ENCODE measurements at regions not wholly inside any gene's neighbourhood (a gene's known extent, or its start where the extent isn't known, plus 50 kb on each side); places are given as distances from the start of the nearest gene placed in this dataset.

- Histone ChIP-seq H3K4ac (ENCODE audit: low read depth, low read length) (no peak overlapping the region), H3K23ac (ENCODE audit: insufficient read length, low read depth, low read length) (no peak overlapping the region), H2AFZ (ENCODE audit: low read length) (no peak overlapping the region), H3K56ac (ENCODE audit: insufficient read length, low read depth, low read length) (no peak overlapping the region), H2BK15ac (ENCODE audit: low read depth, low read length) (no peak overlapping the region), H2BK120ac (ENCODE audit: low read depth, low read length, poor library complexity, severe bottlenecking) (no peak overlapping the region), H4K5ac (ENCODE audit: insufficient read length, low read depth, low read length) (no peak overlapping the region), H3T11ph (ENCODE audit: low read length) (no peak overlapping the region), H3K9ac (ENCODE audit: extremely low read depth, insufficient read length, low read length) (no peak overlapping the region), H2BK12ac (ENCODE audit: insufficient read length, low read depth, low read length) (no peak overlapping the region), H3K14ac (ENCODE audit: insufficient read depth, low read length) (no peak overlapping the region), H3K4me2 (ENCODE audit: insufficient read depth, insufficient read length, low read length) (no peak overlapping the region), H4K8ac (replicated peaks; ENCODE audit: insufficient read length, low read depth, low read length) (no peak overlapping the region), H4K91ac (ENCODE audit: insufficient read length, low read depth, low read length) (no peak overlapping the region), H3K79me2 (ENCODE audit: insufficient read depth, low read length) (no peaks in the 10 kb centered on the region), H3K23me2 (ENCODE audit: insufficient read length, low read depth, low read length, poor library complexity, severe bottlenecking) (no peaks in the 10 kb centered on the region), H3K27me3 (ENCODE audit: insufficient read depth, low read length) (no peaks in the 10 kb centered on the region), H2BK5ac (ENCODE audit: insufficient read length, low read length) (no peak overlapping the region), H3K9me3 (ENCODE audit: control insufficient read depth, low read depth, low read length) (no peaks in the 10 kb centered on the region), H3K18ac (ENCODE audit: insufficient read length, low read depth, low read length) (no peak overlapping the region), H3K4me1 (ENCODE audit: insufficient read depth, low read length) (no peaks in the 10 kb centered on the region), H2AK5ac (ENCODE audit: insufficient read length, low read length) (no peak overlapping the region), H3K27ac (ENCODE audit: insufficient read length, low read depth, low read length) (no peak overlapping the region), H2BK20ac (ENCODE audit: low read depth, low read length, poor library complexity, severe bottlenecking) (no peak overlapping the region), H4K20me1 (ENCODE audit: control insufficient read depth, insufficient read depth, insufficient read length) (no peaks in the 10 kb centered on the region), H3K79me1 (ENCODE audit: insufficient read depth, low read depth, low read length, poor library complexity, severe bottlenecking) (no peaks in the 10 kb centered on the region)
- peaks cover 0 to 6% of the 10 kb centered on the region in 2 experiments; a peak in 2 of 5 replicates for H3K9me3 Mint-ChIP-seq
- no peak overlapping the region for H3K27ac Mint-ChIP-seq
- H3K4me1 Mint-ChIP-seq, result no peaks in the 10 kb centered on the region
- H3K27me3 Mint-ChIP-seq (ENCODE audit: low read depth), result no peaks in the 10 kb centered on the region; the same call in 1 of the 2 replicates
- no CpG with 5 or more reads among the region's 2 CpGs for WGBS (ENCODE audit: extremely low coverage, insufficient read length, low lambda C conversion rate)
- no peak for DNase-seq
- H3K36me3 Mint-ChIP-seq (ENCODE audit: insufficient read depth in 1 of 3, low read depth in 3 of 3), result peaks cover 0 to 3% (median 1%) of the 10 kb centered on the region in 3 experiments; a peak in 1 of 7 replicates
- TF ChIP-seq CTCF (conservative IDR thresholded peaks at IDR 0.05), result no peak
- no peak overlapping the region for H3K4me3 Mint-ChIP-seq
These were observed 277.1 kb upstream of the MEIS2 start for GRCh38 chr15:37377428-37377827.
